Right lobe of liver (tissue), 4 donors: ENCODE measurements at regions not wholly inside any gene's neighbourhood (a gene's known extent, or its start where the extent isn't known, plus 50 kb on each side); places are given as distances from the start of the nearest gene placed in this dataset.

Source experiments
- POLR2A ChIP-seq: fragments of 450-650 bp; IDR thresholded peaks from one replicate; pipeline ENCODE4 v1.6.1; 2017; ENCODE audit warnings: antibody characterized with exemption, mild to moderate bottlenecking
- TF ChIP-seq, protein P1 (sequence below), 4 donors: fragments of 200-600 bp in 3 of 4; fragments of 450-650 bp in 1 of 4; IDR thresholded peaks; one replicate each; pipeline versions ENCODE4 v1.5.1 to v1.8.0; 2016 to 2022; ENCODE audit warnings: antibody characterized with exemption in 4 of 4, mild to moderate bottlenecking in 2 of 4
- donor health status: DM: no; HTN: no; CAD: no.
- donor health status: DM: no; HTN: no; CAD: no.
- donor health status: DM: no; HTN: yes; CAD: no.

DNA sequence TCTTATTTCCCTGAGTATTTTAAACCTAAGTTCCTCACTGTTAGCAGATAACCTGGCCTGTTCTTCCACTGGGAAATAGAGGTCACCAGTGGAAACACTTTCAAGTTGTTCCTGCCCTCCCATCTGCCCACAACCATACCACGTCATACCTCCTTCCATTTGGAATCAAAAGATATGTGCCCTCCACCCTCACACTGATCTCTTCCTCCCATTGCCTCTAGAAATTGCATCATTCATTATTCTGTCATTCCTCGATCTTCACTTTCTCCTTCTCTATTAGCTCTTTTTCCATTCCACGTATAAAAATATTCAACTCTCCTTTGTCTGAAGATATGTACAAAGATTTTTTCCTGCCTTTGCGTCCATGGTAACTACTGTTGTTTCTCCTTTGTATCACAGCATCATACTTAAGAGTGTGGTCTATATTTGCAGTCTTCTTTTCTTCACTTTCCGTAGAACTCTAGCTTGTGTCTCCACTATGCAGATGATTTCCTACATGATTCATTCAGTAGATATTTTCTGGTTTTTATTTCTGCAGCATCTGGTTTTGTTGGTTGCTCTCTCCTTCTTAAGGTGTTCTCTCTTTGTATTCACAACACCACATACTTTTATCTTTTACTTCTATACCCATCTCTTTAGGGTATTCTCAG lies 312.3 kb downstream of the REEP3 start:
- TF ChIP-seq, protein P1, sequence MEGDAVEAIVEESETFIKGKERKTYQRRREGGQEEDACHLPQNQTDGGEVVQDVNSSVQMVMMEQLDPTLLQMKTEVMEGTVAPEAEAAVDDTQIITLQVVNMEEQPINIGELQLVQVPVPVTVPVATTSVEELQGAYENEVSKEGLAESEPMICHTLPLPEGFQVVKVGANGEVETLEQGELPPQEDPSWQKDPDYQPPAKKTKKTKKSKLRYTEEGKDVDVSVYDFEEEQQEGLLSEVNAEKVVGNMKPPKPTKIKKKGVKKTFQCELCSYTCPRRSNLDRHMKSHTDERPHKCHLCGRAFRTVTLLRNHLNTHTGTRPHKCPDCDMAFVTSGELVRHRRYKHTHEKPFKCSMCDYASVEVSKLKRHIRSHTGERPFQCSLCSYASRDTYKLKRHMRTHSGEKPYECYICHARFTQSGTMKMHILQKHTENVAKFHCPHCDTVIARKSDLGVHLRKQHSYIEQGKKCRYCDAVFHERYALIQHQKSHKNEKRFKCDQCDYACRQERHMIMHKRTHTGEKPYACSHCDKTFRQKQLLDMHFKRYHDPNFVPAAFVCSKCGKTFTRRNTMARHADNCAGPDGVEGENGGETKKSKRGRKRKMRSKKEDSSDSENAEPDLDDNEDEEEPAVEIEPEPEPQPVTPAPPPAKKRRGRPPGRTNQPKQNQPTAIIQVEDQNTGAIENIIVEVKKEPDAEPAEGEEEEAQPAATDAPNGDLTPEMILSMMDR (IDR thresholded peaks at IDR 0.05): no peak
- TF ChIP-seq POLR2A: no peak
